ENCODE measurements at regions not wholly inside any gene's neighbourhood (a gene's known extent, or its start where the extent isn't known, plus 50 kb on each side); places are given as distances from the start of the nearest gene placed in this dataset.

DNA sequence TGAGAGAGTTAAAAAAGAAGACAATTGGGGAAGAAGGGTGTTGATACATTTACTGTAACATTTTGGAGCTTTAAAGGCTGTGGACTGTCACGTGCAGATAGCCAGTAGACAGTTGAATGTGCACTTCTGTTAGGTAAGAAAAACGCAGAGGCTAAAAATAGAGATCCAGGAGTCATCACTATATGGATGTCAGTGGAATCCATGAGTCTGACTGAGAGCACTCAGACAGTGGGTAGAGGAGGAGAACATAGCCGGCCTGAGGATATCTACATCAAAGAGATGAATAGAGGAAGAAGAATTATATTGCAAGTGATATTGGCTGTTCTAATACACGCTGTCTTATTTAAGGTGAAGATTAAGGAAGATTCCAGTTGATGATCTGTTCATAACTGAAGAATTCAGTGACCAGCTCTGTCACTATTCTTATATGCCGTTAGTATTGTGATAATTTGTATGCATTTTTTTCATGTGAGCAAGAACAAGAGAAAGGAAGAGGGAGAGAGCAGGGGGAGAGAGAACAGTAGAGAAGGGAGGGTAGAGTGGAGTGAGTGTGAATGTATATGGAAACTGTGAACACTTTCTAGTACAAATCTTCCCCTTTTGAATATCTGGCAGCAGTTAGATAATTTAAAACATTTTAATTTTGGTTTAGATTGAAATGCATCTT lies 344.8 kb downstream of the CHRM3 start:
- H3K27ac ChIP-seq (ENCODE audit: extremely low read depth, low read depth, low read length), result no peak overlapping the region
- FAIRE-seq (no peak), DNase-seq (ENCODE audit: extremely low read depth in 1 of 4, low spot score in 3 of 4) (no peak), ATAC-seq (no peak)
- no peaks in the 10 kb centered on the region for H3K9me3 ChIP-seq (replicated peaks; ENCODE audit: control insufficient read depth, insufficient read depth, low read depth, low read length)
- in situ Hi-C loops (cut with MboI) (no loop called here), intact Hi-C loops (cut with micrococcal nuclease) (no loop called here)
- H3K4me3 ChIP-seq, result no peak overlapping the region
- ChIA-PET POLR2A (no interaction called here), CTCF (ENCODE audit: low intra/inter-chr PET ratio) (no interaction called here)
- no peak overlapping the region for H3K4me2 ChIP-seq (ENCODE audit: insufficient read depth, low read length)
- BruUV-seq (replicated peaks), result no TSS peak
- WGBS (ENCODE audit: insufficient coverage, low coverage, missing lambda C conversion rate), result 0% methylated on average over 5 of the region's 5 CpGs
- no peaks in the 10 kb centered on the region for H3K36me3 ChIP-seq (ENCODE audit: control insufficient read depth, insufficient read depth, low read length)
- H3K79me2 ChIP-seq (ENCODE audit: control insufficient read depth, insufficient read depth, low read length), result no peaks in the 10 kb centered on the region
- no peak overlapping the region for H2AFZ ChIP-seq (ENCODE audit: low read depth, low read length)
- no peaks in the 10 kb centered on the region for H3K9me1 ChIP-seq (ENCODE audit: control insufficient read depth, insufficient read depth, low read length)
- no peaks in the 10 kb centered on the region for H3K4me1 ChIP-seq (replicated peaks in 1 of 2; ENCODE audit: control insufficient read depth in 2 of 2, insufficient read depth in 2 of 2, low read length in 2 of 2)
- H3K9ac ChIP-seq (ENCODE audit: insufficient read depth in 1 of 2, low read depth in 2 of 2, low read length in 2 of 2), result no peak overlapping the region
- no peaks in the 10 kb centered on the region for H4K20me1 ChIP-seq (replicated peaks; ENCODE audit: control insufficient read depth, insufficient read depth, low read length)
- no peaks in the 10 kb centered on the region for H3K27me3 ChIP-seq (ENCODE audit: control insufficient read depth in 2 of 2, insufficient read depth in 2 of 2, low read length in 2 of 2)
- TF ChIP-seq ILF3 (IDR thresholded peaks at IDR 0.05; ENCODE audit: borderline replicate concordance), result no peak
- TF ChIP-seq, protein P1, sequence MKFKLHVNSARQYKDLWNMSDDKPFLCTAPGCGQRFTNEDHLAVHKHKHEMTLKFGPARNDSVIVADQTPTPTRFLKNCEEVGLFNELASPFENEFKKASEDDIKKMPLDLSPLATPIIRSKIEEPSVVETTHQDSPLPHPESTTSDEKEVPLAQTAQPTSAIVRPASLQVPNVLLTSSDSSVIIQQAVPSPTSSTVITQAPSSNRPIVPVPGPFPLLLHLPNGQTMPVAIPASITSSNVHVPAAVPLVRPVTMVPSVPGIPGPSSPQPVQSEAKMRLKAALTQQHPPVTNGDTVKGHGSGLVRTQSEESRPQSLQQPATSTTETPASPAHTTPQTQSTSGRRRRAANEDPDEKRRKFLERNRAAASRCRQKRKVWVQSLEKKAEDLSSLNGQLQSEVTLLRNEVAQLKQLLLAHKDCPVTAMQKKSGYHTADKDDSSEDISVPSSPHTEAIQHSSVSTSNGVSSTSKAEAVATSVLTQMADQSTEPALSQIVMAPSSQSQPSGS (CRISPR knock-in tag; IDR thresholded peaks at IDR 0.05), result no peak
- TF ChIP-seq, protein P2, sequence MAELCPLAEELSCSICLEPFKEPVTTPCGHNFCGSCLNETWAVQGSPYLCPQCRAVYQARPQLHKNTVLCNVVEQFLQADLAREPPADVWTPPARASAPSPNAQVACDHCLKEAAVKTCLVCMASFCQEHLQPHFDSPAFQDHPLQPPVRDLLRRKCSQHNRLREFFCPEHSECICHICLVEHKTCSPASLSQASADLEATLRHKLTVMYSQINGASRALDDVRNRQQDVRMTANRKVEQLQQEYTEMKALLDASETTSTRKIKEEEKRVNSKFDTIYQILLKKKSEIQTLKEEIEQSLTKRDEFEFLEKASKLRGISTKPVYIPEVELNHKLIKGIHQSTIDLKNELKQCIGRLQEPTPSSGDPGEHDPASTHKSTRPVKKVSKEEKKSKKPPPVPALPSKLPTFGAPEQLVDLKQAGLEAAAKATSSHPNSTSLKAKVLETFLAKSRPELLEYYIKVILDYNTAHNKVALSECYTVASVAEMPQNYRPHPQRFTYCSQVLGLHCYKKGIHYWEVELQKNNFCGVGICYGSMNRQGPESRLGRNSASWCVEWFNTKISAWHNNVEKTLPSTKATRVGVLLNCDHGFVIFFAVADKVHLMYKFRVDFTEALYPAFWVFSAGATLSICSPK (IDR thresholded peaks at IDR 0.05; ENCODE audit: borderline replicate concordance), result no peak
- TF ChIP-seq MIER1 (IDR thresholded peaks at IDR 0.05; ENCODE audit: low read depth), result no peak
- TF ChIP-seq ZNF507 (tag; conservative IDR thresholded peaks at IDR 0.05), result no peak
- TF ChIP-seq SREBF2 (CRISPR knock-in tag; IDR thresholded peaks at IDR 0.05), result no peak
- TF ChIP-seq HMG20A (CRISPR knock-in tag; conservative IDR thresholded peaks at IDR 0.05), result no peak
- no peak for TF ChIP-seq RBBP5 (IDR thresholded peaks at IDR 0.05; ENCODE audit: borderline replicate concordance, insufficient read depth, low read length, poor library complexity, severe bottlenecking)
- TF ChIP-seq GABPB2 (CRISPR knock-in tag; conservative IDR thresholded peaks at IDR 0.05), result no peak
- TF ChIP-seq, protein P3, sequence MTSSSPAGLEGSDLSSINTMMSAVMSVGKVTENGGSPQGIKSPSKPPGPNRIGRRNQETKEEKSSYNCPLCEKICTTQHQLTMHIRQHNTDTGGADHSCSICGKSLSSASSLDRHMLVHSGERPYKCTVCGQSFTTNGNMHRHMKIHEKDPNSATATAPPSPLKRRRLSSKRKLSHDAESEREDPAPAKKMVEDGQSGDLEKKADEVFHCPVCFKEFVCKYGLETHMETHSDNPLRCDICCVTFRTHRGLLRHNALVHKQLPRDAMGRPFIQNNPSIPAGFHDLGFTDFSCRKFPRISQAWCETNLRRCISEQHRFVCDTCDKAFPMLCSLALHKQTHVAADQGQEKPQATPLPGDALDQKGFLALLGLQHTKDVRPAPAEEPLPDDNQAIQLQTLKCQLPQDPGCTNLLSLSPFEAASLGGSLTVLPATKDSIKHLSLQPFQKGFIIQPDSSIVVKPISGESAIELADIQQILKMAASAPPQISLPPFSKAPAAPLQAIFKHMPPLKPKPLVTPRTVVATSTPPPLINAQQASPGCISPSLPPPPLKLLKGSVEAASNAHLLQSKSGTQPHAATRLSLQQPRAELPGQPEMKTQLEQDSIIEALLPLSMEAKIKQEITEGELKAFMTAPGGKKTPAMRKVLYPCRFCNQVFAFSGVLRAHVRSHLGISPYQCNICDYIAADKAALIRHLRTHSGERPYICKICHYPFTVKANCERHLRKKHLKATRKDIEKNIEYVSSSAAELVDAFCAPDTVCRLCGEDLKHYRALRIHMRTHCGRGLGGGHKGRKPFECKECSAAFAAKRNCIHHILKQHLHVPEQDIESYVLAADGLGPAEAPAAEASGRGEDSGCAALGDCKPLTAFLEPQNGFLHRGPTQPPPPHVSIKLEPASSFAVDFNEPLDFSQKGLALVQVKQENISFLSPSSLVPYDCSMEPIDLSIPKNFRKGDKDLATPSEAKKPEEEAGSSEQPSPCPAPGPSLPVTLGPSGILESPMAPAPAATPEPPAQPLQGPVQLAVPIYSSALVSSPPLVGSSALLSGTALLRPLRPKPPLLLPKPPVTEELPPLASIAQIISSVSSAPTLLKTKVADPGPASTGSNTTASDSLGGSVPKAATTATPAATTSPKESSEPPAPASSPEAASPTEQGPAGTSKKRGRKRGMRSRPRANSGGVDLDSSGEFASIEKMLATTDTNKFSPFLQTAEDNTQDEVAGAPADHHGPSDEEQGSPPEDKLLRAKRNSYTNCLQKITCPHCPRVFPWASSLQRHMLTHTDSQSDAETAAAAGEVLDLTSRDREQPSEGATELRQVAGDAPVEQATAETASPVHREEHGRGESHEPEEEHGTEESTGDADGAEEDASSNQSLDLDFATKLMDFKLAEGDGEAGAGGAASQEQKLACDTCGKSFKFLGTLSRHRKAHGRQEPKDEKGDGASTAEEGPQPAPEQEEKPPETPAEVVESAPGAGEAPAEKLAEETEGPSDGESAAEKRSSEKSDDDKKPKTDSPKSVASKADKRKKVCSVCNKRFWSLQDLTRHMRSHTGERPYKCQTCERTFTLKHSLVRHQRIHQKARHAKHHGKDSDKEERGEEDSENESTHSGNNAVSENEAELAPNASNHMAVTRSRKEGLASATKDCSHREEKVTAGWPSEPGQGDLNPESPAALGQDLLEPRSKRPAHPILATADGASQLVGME (CRISPR knock-in tag; IDR thresholded peaks at IDR 0.05), result no peak
- no peak for TF ChIP-seq SMC3 (conservative IDR thresholded peaks at IDR 0.05; ENCODE audit: insufficient read depth, low read depth, low read length)
- no peak for TF ChIP-seq SMARCE1 (IDR thresholded peaks at IDR 0.05)
- TF ChIP-seq FOXJ2 (tag; IDR thresholded peaks at IDR 0.05), result no peak
- TF ChIP-seq POLR2B (IDR thresholded peaks at IDR 0.05; ENCODE audit: low read depth, partially characterized antibody), result no peak
- no peak for TF ChIP-seq HMG20B (CRISPR knock-in tag; IDR thresholded peaks at IDR 0.05)

Measured in K562 (cell line).